Endothelial cell of umbilical vein (primary cell): ENCODE measurements at regions not wholly inside any gene's neighbourhood (a gene's known extent, or its start where the extent isn't known, plus 50 kb on each side); places are given as distances from the start of the nearest gene placed in this dataset.

Experiments used
- BruUV-seq: library from RNA; stranded (reverse); fragments of 400-500 nt; replicated peaks from 2 replicates; lab custom pipeline; 2021; lab: Mats Ljungman, UMichigan
- CTCF ChIA-PET: fragments of 300-600, 350-600 bp; sonication (Branson Sonifier 250); formaldehyde crosslinking; loops from one replicate; lab custom pipeline; 2021; ENCODE audit warnings: antibody characterized with exemption, inconsistent platforms; lab: Charles Lee
- POLR2A ChIA-PET: fragments of 300-600, 350-600 bp; sonication (Branson Sonifier 250); formaldehyde crosslinking; loops from one replicate; lab custom pipeline; 2021; ENCODE audit warnings: antibody characterized with exemption, inconsistent platforms; lab: Charles Lee
- DNase-seq: peaks from one replicate; pipeline ENCODE4 v3.0.0-alpha.2; 2011; ENCODE audit warnings: low read depth, low spot score
- FAIRE-seq: peaks from 2 replicates; lab custom pipeline; 2011; peaks lifted over from hg19 to GRCh38; lab: Jason Lieb, UNC
- H2AFZ ChIP-seq: 2 replicates; pipeline ENCODE4 v1.6.0; 2012; ENCODE audit warnings: low read depth, low read length, control low read depth, inconsistent platforms
- H3K27ac ChIP-seq: 2 replicates; pipeline ENCODE4 v1.5.1; 2011; ENCODE audit warnings: low read depth, mild to moderate bottlenecking, control low read depth, low read length, moderate library complexity; ENCODE audit not compliant: insufficient read depth
- H3K27me3 ChIP-seq, 2 experiments: 2 replicates each; pipeline versions ENCODE4 v1.6.0 to v1.6.1; 2011; ENCODE audit warnings: low read length in 2 of 2, mixed read lengths in 1 of 2; ENCODE audit not compliant: control insufficient read depth in 2 of 2, insufficient read depth in 2 of 2
- H3K36me3 ChIP-seq, 2 experiments: 2 replicates in 1 of 2; 3 replicates in 1 of 2; pipeline ENCODE4 v1.5.1; 2011; ENCODE audit warnings: low read length in 2 of 2, mild to moderate bottlenecking in 1 of 2, moderate library complexity in 1 of 2; ENCODE audit not compliant: control insufficient read depth in 2 of 2, insufficient read depth in 2 of 2; ENCODE audit errors: extremely low read depth in 1 of 2
- H3K4me1 ChIP-seq: 3 replicates; pipeline ENCODE4 v1.5.1; 2011; ENCODE audit warnings: mild to moderate bottlenecking, low read length; ENCODE audit not compliant: control insufficient read depth, insufficient read depth; ENCODE audit errors: extremely low read depth
- H3K4me2 ChIP-seq: 2 replicates; pipeline ENCODE4 v1.6.1; 2011; ENCODE audit warnings: low read length, control low read depth, mixed read lengths; ENCODE audit not compliant: insufficient read depth
- H3K4me3 ChIP-seq, 3 experiments: fragments of 200-600 bp in 1 of 3; sonication (generic), shearing (Covaris generic) in 1 of 3; replicated peaks in 1 of 3; 2 replicates each; pipeline ENCODE4 v1.5.1; 2011 to 2016; ENCODE audit warnings: control low read depth in 3 of 3, low read length in 3 of 3, mild to moderate bottlenecking in 2 of 3, inconsistent platforms in 1 of 3, low read depth in 1 of 3, moderate library complexity in 1 of 3; ENCODE audit not compliant: insufficient read depth in 1 of 3
- H3K79me2 ChIP-seq: 2 replicates; pipeline ENCODE4 v1.6.0; 2012; ENCODE audit warnings: low read length, inconsistent platforms; ENCODE audit not compliant: control insufficient read depth, insufficient read depth
- H3K9ac ChIP-seq: replicated peaks from 2 replicates; pipeline ENCODE3; 2011; ENCODE audit warnings: low read length, control low read depth; ENCODE audit not compliant: insufficient read depth; ENCODE audit errors: extremely low read depth
- H3K9me1 ChIP-seq: replicated peaks from 3 replicates; pipeline ENCODE4 v1.6.0; 2011; ENCODE audit warnings: mild to moderate bottlenecking, low read length; ENCODE audit not compliant: control insufficient read depth, insufficient read depth; ENCODE audit errors: extremely low read depth
- H3K9me3 ChIP-seq: replicated peaks from 2 replicates; pipeline ENCODE4 v1.5.1; 2012; ENCODE audit warnings: low read length, inconsistent platforms; ENCODE audit not compliant: control insufficient read depth, insufficient read depth
- H4K20me1 ChIP-seq: replicated peaks from 2 replicates; pipeline ENCODE3; 2011; ENCODE audit warnings: mild to moderate bottlenecking, low read length; ENCODE audit not compliant: control insufficient read depth, insufficient read depth; ENCODE audit errors: extremely low read depth
- CTCF ChIP-seq, 2 donors: IDR thresholded peaks; 1 replicate in 1 of 2; 2 replicates in 1 of 2; pipeline ENCODE4 v1.5.1; 2011; ENCODE audit warnings: low read length in 2 of 2, mild to moderate bottlenecking in 2 of 2, moderate library complexity in 2 of 2, control low read depth in 1 of 2, inconsistent platforms in 1 of 2, low read depth in 1 of 2; ENCODE audit not compliant: insufficient read depth in 1 of 2; ENCODE audit errors: extremely low read depth in 1 of 2
- EZH2 ChIP-seq: IDR thresholded peaks from 2 replicates; pipeline ENCODE4 v1.6.1; 2012; ENCODE audit warnings: borderline replicate concordance, low read depth, mild to moderate bottlenecking, moderate library complexity, low read length, inconsistent platforms; ENCODE audit not compliant: severe bottlenecking
- FOS ChIP-seq: IDR thresholded peaks from 2 replicates; pipeline ENCODE4 v1.6.1; 2011; ENCODE audit warnings: mild to moderate bottlenecking, low read length, moderate library complexity, borderline replicate concordance; ENCODE audit not compliant: insufficient read depth
- GATA2 ChIP-seq: IDR thresholded peaks from 2 replicates; pipeline ENCODE4 v1.7.0; 2011; ENCODE audit warnings: low read depth, mild to moderate bottlenecking, moderate library complexity, mixed read lengths, low read length; ENCODE audit not compliant: insufficient read length, insufficient read depth
- JUN ChIP-seq: IDR thresholded peaks from 2 replicates; pipeline ENCODE4 v1.6.1; 2011; ENCODE audit warnings: borderline replicate concordance, low read depth; ENCODE audit not compliant: insufficient read length, insufficient read depth
- MAX ChIP-seq: IDR thresholded peaks from 2 replicates; pipeline ENCODE4 v1.6.1; 2011; ENCODE audit not compliant: insufficient read depth, insufficient read length
- MYC ChIP-seq: IDR thresholded peaks from one replicate; pipeline ENCODE4 v1.6.1; 2011; ENCODE audit warnings: mild to moderate bottlenecking, low read depth, low read length
- POLR2A ChIP-seq: IDR thresholded peaks from 2 replicates; pipeline ENCODE4 v1.6.1; 2012; ENCODE audit warnings: low read depth, mild to moderate bottlenecking, control low read depth, low read length
- POLR2AphosphoS5 ChIP-seq: IDR thresholded peaks from 2 replicates; pipeline ENCODE4 v1.6.1; 2012; ENCODE audit warnings: low read depth, mild to moderate bottlenecking, control low read depth, low read length, moderate library complexity; ENCODE audit not compliant: insufficient read depth
- dilution Hi-C: fragments of 300-500 bp; cut with MboI; formaldehyde crosslinking; loops from one replicate; pipeline ENCODE4 v1.15.0; 2019; ENCODE audit warnings: low sequenced_read_pairs; ENCODE audit not compliant: extremely low pct_ligation_motif_present
- intact Hi-C: fragments of 100-400 bp; cut with micrococcal nuclease; formaldehyde crosslinking; loops from one replicate; pipeline ENCODE4 v1.10.0; 2022

GRCh38 chr9:97768746-97769145 is 71.6 kb upstream of the XPA start:
- DNase-seq (no peak), FAIRE-seq (no peak)
- Histone ChIP-seq H3K9me3 (no peaks in the 10 kb centered on the region), H3K27ac (no peak overlapping the region), H3K4me2 (no peak overlapping the region), H3K36me3 (no peaks in the 10 kb centered on the region), H3K4me1 (no peaks in the 10 kb centered on the region), H3K79me2 (no peaks in the 10 kb centered on the region), H3K9ac (no peak overlapping the region), H2AFZ (no peak overlapping the region), H3K27me3 (peaks cover 13 to 19% of the 10 kb centered on the region in 2 experiments), H3K4me3 (no peak overlapping the region), H4K20me1 (no peaks in the 10 kb centered on the region), H3K9me1 (no peaks in the 10 kb centered on the region)
- intact Hi-C loops: no loop called here
- TF ChIP-seq FOS (no peak), EZH2 (no peak), CTCF (IDR thresholded peaks at IDR 0.05; ENCODE audit: extremely low read depth in 1 of 2, insufficient read depth in 1 of 2, low read depth in 1 of 2, low read length in 2 of 2) (no peak)
- ChIA-PET CTCF (no interaction called here), POLR2A (no interaction called here)
- no TSS peak for BruUV-seq
- dilution Hi-C loops: no loop called here

- CTCF ChIA-PET: no interaction called here
- Histone ChIP-seq H2AFZ (no peak overlapping the region), H3K9me1 (no peaks in the 10 kb centered on the region), H3K79me2 (no peaks in the 10 kb centered on the region), H4K20me1 (no peaks in the 10 kb centered on the region), H3K4me1 (no peaks in the 10 kb centered on the region), H3K27me3 (peaks cover 16 to 21% of the 10 kb centered on the region in 2 experiments), H3K9me3 (no peaks in the 10 kb centered on the region), H3K36me3 (no peaks in the 10 kb centered on the region), H3K9ac (no peak overlapping the region), H3K4me3 (no peak overlapping the region), H3K27ac (no peak overlapping the region), H3K4me2 (no peak overlapping the region)
- intact Hi-C loops (no loop called here), dilution Hi-C loops (no loop called here)
- POLR2A ChIA-PET: no interaction called here
- no TSS peak for BruUV-seq
- DNase-seq (no peak), FAIRE-seq (no peak)
- TF ChIP-seq MYC (no peak), FOS (no peak), POLR2A (no peak), CTCF (IDR thresholded peaks at IDR 0.05; ENCODE audit: extremely low read depth in 1 of 2, insufficient read depth in 1 of 2, low read depth in 1 of 2, low read length in 2 of 2) (no peak), EZH2 (no peak), GATA2 (no peak), POLR2AphosphoS5 (no peak), JUN (no peak), MAX (no peak)
Measured at GRCh38 chr9:97769208-97769607, 72.1 kb upstream of the XPA start.
